H1 (cell line): ENCODE measurements at regions not wholly inside any gene's neighbourhood (a gene's known extent, or its start where the extent isn't known, plus 50 kb on each side); places are given as distances from the start of the nearest gene placed in this dataset.

ENCODE experiments used
- CTCF ChIA-PET: fragments of 300-600 bp; sonication (Branson Sonifier 250); formaldehyde crosslinking; loops from one replicate; lab custom pipeline; 2021; ENCODE audit not compliant: partially characterized antibody; lab: Charles Lee
- POLR2A ChIA-PET: fragments of 300-600 bp; sonication (Branson Sonifier 250); formaldehyde crosslinking; loops from one replicate; lab custom pipeline; 2021; ENCODE audit warnings: inconsistent platforms; ENCODE audit not compliant: partially characterized antibody; lab: Charles Lee
- DNase-seq, 2 experiments: peaks; one replicate each; pipeline versions ENCODE4 v3.0.0 to v3.0.0-alpha.2; 2010 to 2022; ENCODE audit warnings: low spot score in 2 of 2, low read depth in 1 of 2, mixed read lengths in 1 of 2
- FAIRE-seq: peaks from 2 replicates; lab custom pipeline; 2011; peaks lifted over from hg19 to GRCh38; lab: Jason Lieb, UNC
- H2AFZ ChIP-seq: 2 replicates; pipeline ENCODE4 v1.8.1; 2012; ENCODE audit warnings: low read length, inconsistent platforms
- H2AK5ac ChIP-seq: 2 replicates; pipeline ENCODE4 v1.6.1; 2013; ENCODE audit warnings: low read depth, low read length
- H2BK120ac ChIP-seq: replicated peaks from 2 replicates; pipeline ENCODE3; 2013; ENCODE audit warnings: low read depth, low read length, inconsistent platforms
- H2BK12ac ChIP-seq: 2 replicates; pipeline ENCODE4 v1.6.1; 2013; ENCODE audit warnings: low read depth, low read length
- H2BK15ac ChIP-seq: 2 replicates; pipeline ENCODE4 v1.6.1; 2013; ENCODE audit warnings: low read length
- H2BK20ac ChIP-seq: 2 replicates; pipeline ENCODE4 v1.6.1; 2013; ENCODE audit warnings: low read length
- H2BK5ac ChIP-seq: 2 replicates; pipeline ENCODE4 v1.6.1; 2013; ENCODE audit warnings: low read depth, low read length
- H3K14ac ChIP-seq: 2 replicates; pipeline ENCODE4 v1.6.1; 2013; ENCODE audit warnings: inconsistent platforms; ENCODE audit not compliant: insufficient read length
- H3K18ac ChIP-seq: 2 replicates; pipeline ENCODE4 v1.6.1; 2013; ENCODE audit warnings: low read length; ENCODE audit errors: extremely low read depth
- H3K23ac ChIP-seq: 2 replicates; pipeline ENCODE4 v1.6.1; 2013; ENCODE audit warnings: inconsistent platforms; ENCODE audit not compliant: insufficient read length
- H3K23me2 ChIP-seq: 2 replicates; pipeline ENCODE4 v1.6.1; 2013; ENCODE audit warnings: low read depth, low read length
- H3K27ac ChIP-seq: 2 replicates; pipeline ENCODE4 v1.6.1; 2011; ENCODE audit warnings: low read depth, low read length, inconsistent platforms
- H3K27me3 ChIP-seq, 4 experiments: replicated peaks in 1 of 4; 1 replicate in 1 of 4; 2 replicates in 3 of 4; pipeline versions ENCODE4 v1.6.1 to v1.8.1; 2011 to 2013; ENCODE audit warnings: low read length in 3 of 4, mild to moderate bottlenecking in 3 of 4, inconsistent platforms in 2 of 4, mixed read lengths in 2 of 4, moderate library complexity in 1 of 4; ENCODE audit not compliant: control insufficient read depth in 3 of 4, insufficient read depth in 3 of 4; ENCODE audit errors: extremely low read depth in 1 of 4
- H3K36me3 ChIP-seq, 4 experiments: 2 replicates each; pipeline versions ENCODE4 v1.6.1 to v1.8.1; 2011 to 2013; ENCODE audit warnings: mild to moderate bottlenecking in 4 of 4, low read length in 3 of 4, moderate library complexity in 2 of 4, control low read depth in 1 of 4, inconsistent platforms in 1 of 4; ENCODE audit not compliant: insufficient read depth in 4 of 4, control insufficient read depth in 2 of 4
- H3K4ac ChIP-seq: replicated peaks from 2 replicates; pipeline ENCODE3; 2013; ENCODE audit warnings: low read length, low read depth, mixed read lengths, inconsistent platforms; ENCODE audit not compliant: insufficient read length
- H3K4me1 ChIP-seq, 4 experiments: replicated peaks in 1 of 4; 1 replicate in 1 of 4; 2 replicates in 3 of 4; pipeline versions ENCODE4 v1.6.1 to v1.8.1; 2011 to 2013; ENCODE audit warnings: low read length in 3 of 4, inconsistent platforms in 2 of 4, mixed read lengths in 1 of 4; ENCODE audit not compliant: insufficient read depth in 4 of 4, control insufficient read depth in 3 of 4
- H3K4me2 ChIP-seq, 2 experiments: 2 replicates each; pipeline versions ENCODE4 v1.6.1 to v1.8.1; 2011 to 2013; ENCODE audit warnings: low read depth in 2 of 2, low read length in 2 of 2, control low read depth in 1 of 2, inconsistent platforms in 1 of 2, mild to moderate bottlenecking in 1 of 2; ENCODE audit not compliant: insufficient read depth in 1 of 2
- H3K4me3 ChIP-seq, 4 experiments: fragments of 200-600, 300-600 bp in 1 of 4; sonication (generic), shearing (Covaris generic), sonication (Bioruptor Twin) in 1 of 4; 2 replicates each; pipeline versions ENCODE4 v1.5.1 to v1.8.1; 2011 to 2016; ENCODE audit warnings: low read length in 4 of 4, low read depth in 3 of 4, control low read depth in 2 of 4, inconsistent platforms in 2 of 4, mild to moderate bottlenecking in 2 of 4, mixed read lengths in 1 of 4, moderate library complexity in 1 of 4; ENCODE audit not compliant: insufficient read depth in 2 of 4; ENCODE audit errors: extremely low read depth in 1 of 4
- H3K56ac ChIP-seq: replicated peaks from 2 replicates; pipeline ENCODE3; 2013; ENCODE audit warnings: low read depth, mild to moderate bottlenecking, mixed read lengths, low read length, inconsistent platforms; ENCODE audit not compliant: insufficient read length
- H3K79me1 ChIP-seq: 2 replicates; pipeline ENCODE4 v1.6.1; 2013; ENCODE audit warnings: low read depth, low read length, control low read depth
- H3K79me2 ChIP-seq, 2 experiments: 2 replicates each; pipeline versions ENCODE4 v1.6.1 to v1.8.1; 2012 to 2013; ENCODE audit warnings: low read length in 2 of 2, mild to moderate bottlenecking in 2 of 2, inconsistent platforms in 1 of 2; ENCODE audit not compliant: insufficient read depth in 2 of 2, control insufficient read depth in 1 of 2
- H3K9ac ChIP-seq, 4 experiments: replicated peaks in 1 of 4; 1 replicate in 1 of 4; 2 replicates in 3 of 4; pipeline versions ENCODE4 v1.6.1 to v1.8.1; 2011 to 2013; ENCODE audit warnings: low read depth in 3 of 4, low read length in 3 of 4, control low read depth in 2 of 4, mild to moderate bottlenecking in 2 of 4, moderate library complexity in 2 of 4, inconsistent platforms in 1 of 4; ENCODE audit errors: extremely low read depth in 1 of 4
- H3K9me3 ChIP-seq, 2 experiments: 2 replicates each; pipeline versions ENCODE4 v1.6.1 to v1.8.1; 2012 to 2013; ENCODE audit warnings: mild to moderate bottlenecking in 2 of 2, moderate library complexity in 2 of 2, control low read depth in 1 of 2, inconsistent platforms in 1 of 2, low read depth in 1 of 2, low read length in 1 of 2, mixed read lengths in 1 of 2; ENCODE audit not compliant: insufficient read depth in 2 of 2
- H4K20me1 ChIP-seq, 2 experiments: replicated peaks in 1 of 2; 2 replicates each; pipeline versions ENCODE3 to v1.8.1; 2011 to 2013; ENCODE audit warnings: inconsistent platforms in 2 of 2, low read length in 2 of 2, mild to moderate bottlenecking in 1 of 2; ENCODE audit not compliant: insufficient read depth in 2 of 2, control insufficient read depth in 1 of 2
- H4K5ac ChIP-seq: 2 replicates; pipeline ENCODE4 v1.6.1; 2013; ENCODE audit warnings: low read length, low read depth, mixed read lengths, inconsistent platforms; ENCODE audit not compliant: insufficient read length
- H4K8ac ChIP-seq: 2 replicates; pipeline ENCODE4 v1.8.0; 2013; ENCODE audit warnings: mild to moderate bottlenecking, moderate library complexity, low read length, inconsistent platforms; ENCODE audit not compliant: insufficient read depth; ENCODE audit errors: extremely low read depth
- H4K91ac ChIP-seq: replicated peaks from 2 replicates; pipeline ENCODE3; 2013; ENCODE audit warnings: low read length, mixed read lengths, inconsistent platforms; ENCODE audit not compliant: insufficient read length
- HDAC2 ChIP-seq, 2 experiments: fragments of 300-600 bp in 1 of 2; sonication (generic) in 1 of 2; IDR thresholded peaks; 2 replicates each; pipeline ENCODE4 v1.6.1; 2011 to 2012; ENCODE audit warnings: low read depth in 2 of 2, low read length in 2 of 2, mild to moderate bottlenecking in 2 of 2, moderate library complexity in 2 of 2, borderline replicate concordance in 1 of 2, inconsistent platforms in 1 of 2
- HDAC6 ChIP-seq: IDR thresholded peaks from one replicate; pipeline ENCODE4 v1.7.1; 2012; ENCODE audit warnings: low read depth, mild to moderate bottlenecking, inconsistent platforms, low read length, moderate library complexity
- NANOG ChIP-seq: IDR thresholded peaks from 2 replicates; pipeline ENCODE4 v1.6.1; 2011; ENCODE audit warnings: low read length, low read depth, mild to moderate bottlenecking, inconsistent platforms; ENCODE audit not compliant: insufficient read depth, poor library complexity, severe bottlenecking
- POLR2AphosphoS5 ChIP-seq: IDR thresholded peaks from 2 replicates; pipeline ENCODE4 v1.6.1; 2011; ENCODE audit warnings: low read depth, low read length
- RFX5 ChIP-seq: IDR thresholded peaks from 2 replicates; pipeline ENCODE4 v1.6.1; 2011; ENCODE audit warnings: low read depth, low read length, improper control_type of control experiment, borderline replicate concordance
- SIX5 ChIP-seq: IDR thresholded peaks from 2 replicates; pipeline ENCODE4 v1.6.1; 2011; ENCODE audit warnings: mild to moderate bottlenecking, low read depth, low read length
- SP4 ChIP-seq: IDR thresholded peaks from 2 replicates; pipeline ENCODE4 v1.6.1; 2012; ENCODE audit warnings: low read length, inconsistent platforms
- WGBS, 2 experiments: shearing (Covaris generic) in 1 of 2; methylation state at CpG; one replicate each; pipeline versions ENCODE4 v1.1.6 to v1.1.7; 2013 to 2015; ENCODE audit warnings: low lambda C conversion rate in 2 of 2, mixed read lengths in 2 of 2, inconsistent platforms in 1 of 2, low coverage in 1 of 2, missing lambda C conversion rate in 1 of 2; ENCODE audit not compliant: insufficient replicate concordance in 2 of 2, insufficient coverage in 1 of 2, insufficient read length in 1 of 2; ENCODE audit errors: extremely low coverage in 1 of 2, missing lambda C conversion rate in 1 of 2; 5-methylcytosine and 5-hydroxymethylcytosine counted together

- POLR2A ChIA-PET = interaction anchor here (0.6 kb wide), 1 partner anchor 8 kb away, joined by 3 read pairs; no protein-coding TSS in a partner anchor
- CTCF ChIA-PET = interaction anchor here (0.6 to 5.4 kb wide), 15 partner anchors 8 to 387 kb away, joined by 3 to 35 read pairs (median 4); no protein-coding TSS in a partner anchor
These were observed 311.0 kb upstream of the PODXL start for GRCh38 chr7:131867461-131867860.

More at GRCh38 chr7:131867461-131867860, 311.0 kb upstream of the PODXL start:
- no peaks in the 10 kb centered on the region for H4K20me1 ChIP-seq
- no peak overlapping the region for H2BK12ac ChIP-seq
- H3K9ac ChIP-seq = no peak overlapping the region
- H4K91ac ChIP-seq = no peak overlapping the region
- TF ChIP-seq POLR2AphosphoS5 (no peak), SIX5 (no peak), SP4 (no peak), RFX5 (no peak), HDAC6 (no peak), HDAC2 (IDR thresholded peaks at IDR 0.05; ENCODE audit: borderline replicate concordance in 1 of 2, low read depth in 2 of 2, low read length in 2 of 2) (no peak), NANOG (no peak)
- no peak overlapping the region for H3K4ac ChIP-seq
- no peak overlapping the region for H2BK5ac ChIP-seq
- H3K79me2 ChIP-seq = no peaks in the 10 kb centered on the region
- no peak overlapping the region for H3K14ac ChIP-seq
- no peak overlapping the region for H3K4me2 ChIP-seq
- 85% methylated on average over 4 of the region's 4 CpGs; no CpG with 5 or more reads in 1 of the 2 experiments for WGBS, 2 experiments
- H3K36me3 ChIP-seq = no peaks in the 10 kb centered on the region
- no peak overlapping the region for H4K5ac ChIP-seq
- no peak overlapping the region for H3K27ac ChIP-seq
- no peak overlapping the region for H2BK120ac ChIP-seq
- H3K23me2 ChIP-seq = peaks cover 2% of the 10 kb centered on the region; the same call in 1 of the 2 replicates
- no peak overlapping the region for H2AFZ ChIP-seq
- H3K56ac ChIP-seq = no peak overlapping the region
- H2AK5ac ChIP-seq = no peak overlapping the region
- DNase-seq (no peak), FAIRE-seq (no peak)
- no peaks in the 10 kb centered on the region for H3K4me1 ChIP-seq
- no peak overlapping the region for H3K4me3 ChIP-seq
- no peak overlapping the region for H2BK15ac ChIP-seq
- H4K8ac ChIP-seq = no peak overlapping the region
- H3K23ac ChIP-seq = no peak overlapping the region
- no peaks in the 10 kb centered on the region for H3K9me3 ChIP-seq
- no peaks in the 10 kb centered on the region for H3K79me1 ChIP-seq
- H2BK20ac ChIP-seq = no peak overlapping the region
- no peaks in the 10 kb centered on the region; a peak in 1 of 7 replicates for H3K27me3 ChIP-seq
- H3K18ac ChIP-seq = no peak overlapping the region
